ENCODE measurements at regions not wholly inside any gene's neighbourhood (a gene's known extent, or its start where the extent isn't known, plus 50 kb on each side); places are given as distances from the start of the nearest gene placed in this dataset.

DNA sequence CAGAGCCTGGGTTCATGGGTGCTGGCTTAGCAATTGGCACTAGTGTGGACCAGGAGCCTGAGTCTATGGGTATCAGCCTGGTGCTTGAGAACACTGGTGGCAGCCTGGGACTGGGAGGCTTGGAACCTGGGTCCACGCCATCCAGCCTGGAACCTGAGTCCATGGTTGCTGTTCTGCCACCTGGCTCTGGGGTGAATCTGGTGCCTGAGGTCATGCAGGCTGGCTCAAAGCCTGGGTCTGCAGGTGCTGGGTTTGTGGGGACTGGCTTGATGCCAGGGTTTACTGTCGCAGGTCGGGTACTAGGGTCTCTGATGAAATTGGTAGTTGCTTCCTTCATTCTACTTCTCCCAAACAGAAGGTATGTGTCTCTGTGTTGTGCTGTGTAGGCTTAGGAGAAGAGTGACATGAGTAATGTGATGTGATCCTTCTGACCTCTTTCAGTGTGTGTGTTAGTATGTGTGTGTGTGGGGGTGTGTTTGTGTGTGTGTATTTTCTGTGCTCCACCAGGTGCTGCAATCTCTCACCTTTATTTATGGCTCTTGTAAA lies 517.0 kb upstream of the EPHA5 start:
- H3K27me3 ChIP-seq (ENCODE audit: control insufficient read depth in 2 of 2, insufficient read depth in 2 of 2, low read length in 2 of 2) = no peaks in the 10 kb centered on the region
- no peak overlapping the region for H3K4me3 ChIP-seq (replicated peaks in 1 of 3; ENCODE audit: insufficient read depth in 1 of 3, low read depth in 1 of 3, low read length in 3 of 3)
- no peaks in the 10 kb centered on the region for H3K4me1 ChIP-seq (ENCODE audit: control insufficient read depth, extremely low read depth, insufficient read depth, low read length)
- BruUV-seq (replicated peaks) = no TSS peak
- H3K79me2 ChIP-seq (ENCODE audit: control insufficient read depth, insufficient read depth, low read length) = no peaks in the 10 kb centered on the region
- no peak overlapping the region for H3K9ac ChIP-seq (replicated peaks; ENCODE audit: extremely low read depth, insufficient read depth, low read length)
- no peak overlapping the region for H2AFZ ChIP-seq (ENCODE audit: low read depth, low read length)
- no peak overlapping the region for H3K27ac ChIP-seq (ENCODE audit: insufficient read depth, low read depth, low read length)
- no peaks in the 10 kb centered on the region for H3K36me3 ChIP-seq (ENCODE audit: control insufficient read depth in 2 of 2, extremely low read depth in 1 of 2, insufficient read depth in 2 of 2, low read length in 2 of 2)
- H3K4me2 ChIP-seq (ENCODE audit: insufficient read depth, low read length) = no peak overlapping the region
- FAIRE-seq (no peak), DNase-seq (ENCODE audit: low read depth, low spot score) (no peak)
- ChIA-PET CTCF (no interaction called here), POLR2A (no interaction called here)
- H3K9me3 ChIP-seq (replicated peaks; ENCODE audit: control insufficient read depth, insufficient read depth, low read length) = no peaks in the 10 kb centered on the region
- no peaks in the 10 kb centered on the region for H4K20me1 ChIP-seq (replicated peaks; ENCODE audit: control insufficient read depth, extremely low read depth, insufficient read depth, low read length)
- intact Hi-C loops (cut with micrococcal nuclease) (no loop called here), dilution Hi-C loops (cut with MboI; ENCODE audit: extremely low pct_ligation_motif_present, low sequenced_read_pairs) (no loop called here)
- H3K9me1 ChIP-seq (replicated peaks; ENCODE audit: control insufficient read depth, extremely low read depth, insufficient read depth, low read length) = no peaks in the 10 kb centered on the region
- no peak for TF ChIP-seq POLR2A (IDR thresholded peaks at IDR 0.05; ENCODE audit: low read depth, low read length)
- TF ChIP-seq, protein P1, sequence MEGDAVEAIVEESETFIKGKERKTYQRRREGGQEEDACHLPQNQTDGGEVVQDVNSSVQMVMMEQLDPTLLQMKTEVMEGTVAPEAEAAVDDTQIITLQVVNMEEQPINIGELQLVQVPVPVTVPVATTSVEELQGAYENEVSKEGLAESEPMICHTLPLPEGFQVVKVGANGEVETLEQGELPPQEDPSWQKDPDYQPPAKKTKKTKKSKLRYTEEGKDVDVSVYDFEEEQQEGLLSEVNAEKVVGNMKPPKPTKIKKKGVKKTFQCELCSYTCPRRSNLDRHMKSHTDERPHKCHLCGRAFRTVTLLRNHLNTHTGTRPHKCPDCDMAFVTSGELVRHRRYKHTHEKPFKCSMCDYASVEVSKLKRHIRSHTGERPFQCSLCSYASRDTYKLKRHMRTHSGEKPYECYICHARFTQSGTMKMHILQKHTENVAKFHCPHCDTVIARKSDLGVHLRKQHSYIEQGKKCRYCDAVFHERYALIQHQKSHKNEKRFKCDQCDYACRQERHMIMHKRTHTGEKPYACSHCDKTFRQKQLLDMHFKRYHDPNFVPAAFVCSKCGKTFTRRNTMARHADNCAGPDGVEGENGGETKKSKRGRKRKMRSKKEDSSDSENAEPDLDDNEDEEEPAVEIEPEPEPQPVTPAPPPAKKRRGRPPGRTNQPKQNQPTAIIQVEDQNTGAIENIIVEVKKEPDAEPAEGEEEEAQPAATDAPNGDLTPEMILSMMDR (IDR thresholded peaks at IDR 0.05; ENCODE audit: extremely low read depth in 1 of 2, insufficient read depth in 1 of 2, low read depth in 1 of 2, low read length in 2 of 2) = no peak
- TF ChIP-seq FOS (IDR thresholded peaks at IDR 0.05; ENCODE audit: borderline replicate concordance, insufficient read depth, low read length) = no peak
- no peak for TF ChIP-seq POLR2AphosphoS5 (IDR thresholded peaks at IDR 0.05; ENCODE audit: insufficient read depth, low read depth, low read length)
- TF ChIP-seq MYC (IDR thresholded peaks at IDR 0.05; ENCODE audit: low read depth, low read length) = no peak
- no peak for TF ChIP-seq JUN (IDR thresholded peaks at IDR 0.05; ENCODE audit: borderline replicate concordance, insufficient read depth, insufficient read length, low read depth)
- no peak for TF ChIP-seq GATA2 (IDR thresholded peaks at IDR 0.05; ENCODE audit: insufficient read depth, insufficient read length, low read depth, low read length)
- TF ChIP-seq EZH2 (IDR thresholded peaks at IDR 0.05; ENCODE audit: borderline replicate concordance, low read depth, low read length, severe bottlenecking) = no peak
- TF ChIP-seq, protein P2, sequence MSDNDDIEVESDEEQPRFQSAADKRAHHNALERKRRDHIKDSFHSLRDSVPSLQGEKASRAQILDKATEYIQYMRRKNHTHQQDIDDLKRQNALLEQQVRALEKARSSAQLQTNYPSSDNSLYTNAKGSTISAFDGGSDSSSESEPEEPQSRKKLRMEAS (IDR thresholded peaks at IDR 0.05; ENCODE audit: insufficient read depth, insufficient read length) = no peak

Measured in endothelial cell of umbilical vein (primary cell).